ENCODE measurements at regions not wholly inside any gene's neighbourhood (a gene's known extent, or its start where the extent isn't known, plus 50 kb on each side); places are given as distances from the start of the nearest gene placed in this dataset.

DNA sequence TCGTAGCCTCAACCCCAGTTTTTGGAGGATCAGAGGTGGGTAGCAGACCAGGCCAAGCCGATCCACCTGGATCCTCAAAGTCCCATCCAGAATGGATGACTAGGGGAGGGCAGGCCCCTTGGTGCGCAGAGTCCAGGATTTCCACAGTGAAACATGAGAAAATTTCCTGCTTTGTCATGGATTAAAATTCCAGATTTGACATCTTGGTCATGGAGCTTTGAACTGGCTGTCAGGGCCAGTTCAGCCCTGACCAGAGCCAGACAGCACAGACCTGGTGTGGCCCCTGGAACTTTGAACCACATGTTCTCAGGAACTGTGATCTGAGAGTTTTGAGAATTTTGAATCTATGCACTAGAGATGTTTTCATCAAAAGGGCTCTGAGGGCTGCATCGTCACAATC lies 177.5 kb downstream of the MN1 start:
- Mint-ChIP-seq H3K27ac (no peak overlapping the region), H3K4me3 (no peak overlapping the region), H3K36me3 (ENCODE audit: insufficient read depth in 1 of 3, low read depth in 3 of 3) (peaks cover 0 to 10% (median 0%) of the 10 kb centered on the region in 3 experiments; a peak in 3 of 7 replicates), H3K4me1 (peaks cover 3 to 23% of the 10 kb centered on the region in 2 experiments), H3K27me3 (ENCODE audit: low read depth) (peaks cover 14% of the 10 kb centered on the region), H3K9me3 (peaks cover 8 to 10% of the 10 kb centered on the region in 2 experiments)
- H2BK5ac ChIP-seq (ENCODE audit: insufficient read length, low read length), result no peak overlapping the region
- H3K14ac ChIP-seq (ENCODE audit: insufficient read depth, low read length), result no peak overlapping the region
- H3K4ac ChIP-seq (ENCODE audit: low read depth, low read length), result no peak overlapping the region
- H3K27me3 ChIP-seq (ENCODE audit: insufficient read depth, low read length), result no peaks in the 10 kb centered on the region
- H2BK15ac ChIP-seq (ENCODE audit: low read depth, low read length), result no peak overlapping the region
- no peak overlapping the region for H4K5ac ChIP-seq (ENCODE audit: insufficient read length, low read depth, low read length)
- H3K4me1 ChIP-seq (ENCODE audit: insufficient read depth, low read length), result no peaks in the 10 kb centered on the region
- no peak overlapping the region for H4K8ac ChIP-seq (replicated peaks; ENCODE audit: insufficient read length, low read depth, low read length)
- no peak overlapping the region for H3K23ac ChIP-seq (ENCODE audit: insufficient read length, low read depth, low read length)
- no peak overlapping the region for H2AK5ac ChIP-seq (ENCODE audit: insufficient read length, low read length)
- TF ChIP-seq, protein P1, sequence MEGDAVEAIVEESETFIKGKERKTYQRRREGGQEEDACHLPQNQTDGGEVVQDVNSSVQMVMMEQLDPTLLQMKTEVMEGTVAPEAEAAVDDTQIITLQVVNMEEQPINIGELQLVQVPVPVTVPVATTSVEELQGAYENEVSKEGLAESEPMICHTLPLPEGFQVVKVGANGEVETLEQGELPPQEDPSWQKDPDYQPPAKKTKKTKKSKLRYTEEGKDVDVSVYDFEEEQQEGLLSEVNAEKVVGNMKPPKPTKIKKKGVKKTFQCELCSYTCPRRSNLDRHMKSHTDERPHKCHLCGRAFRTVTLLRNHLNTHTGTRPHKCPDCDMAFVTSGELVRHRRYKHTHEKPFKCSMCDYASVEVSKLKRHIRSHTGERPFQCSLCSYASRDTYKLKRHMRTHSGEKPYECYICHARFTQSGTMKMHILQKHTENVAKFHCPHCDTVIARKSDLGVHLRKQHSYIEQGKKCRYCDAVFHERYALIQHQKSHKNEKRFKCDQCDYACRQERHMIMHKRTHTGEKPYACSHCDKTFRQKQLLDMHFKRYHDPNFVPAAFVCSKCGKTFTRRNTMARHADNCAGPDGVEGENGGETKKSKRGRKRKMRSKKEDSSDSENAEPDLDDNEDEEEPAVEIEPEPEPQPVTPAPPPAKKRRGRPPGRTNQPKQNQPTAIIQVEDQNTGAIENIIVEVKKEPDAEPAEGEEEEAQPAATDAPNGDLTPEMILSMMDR (conservative IDR thresholded peaks at IDR 0.05), result no peak
- H3K9me3 ChIP-seq (ENCODE audit: control insufficient read depth, low read depth, low read length), result no peaks in the 10 kb centered on the region
- no peak overlapping the region for H3K18ac ChIP-seq (ENCODE audit: insufficient read length, low read depth, low read length)
- H2BK120ac ChIP-seq (ENCODE audit: low read depth, low read length, poor library complexity, severe bottlenecking), result no peak overlapping the region
- H3K9ac ChIP-seq (ENCODE audit: extremely low read depth, insufficient read length, low read length), result no peak overlapping the region
- no peak overlapping the region for H2AFZ ChIP-seq (ENCODE audit: low read length)
- H4K20me1 ChIP-seq (ENCODE audit: control insufficient read depth, insufficient read depth, insufficient read length), result no peaks in the 10 kb centered on the region
- H3K27ac ChIP-seq (ENCODE audit: insufficient read length, low read depth, low read length), result no peak overlapping the region
- DNase-seq, result no peak
- no peak overlapping the region for H3T11ph ChIP-seq (ENCODE audit: low read length)
- H2BK20ac ChIP-seq (ENCODE audit: low read depth, low read length, poor library complexity, severe bottlenecking), result no peak overlapping the region
- H3K79me1 ChIP-seq (ENCODE audit: insufficient read depth, low read depth, low read length, poor library complexity, severe bottlenecking), result no peaks in the 10 kb centered on the region
- H3K79me2 ChIP-seq (ENCODE audit: insufficient read depth, low read length), result no peaks in the 10 kb centered on the region
- H2BK12ac ChIP-seq (ENCODE audit: insufficient read length, low read depth, low read length), result no peak overlapping the region
- H4K91ac ChIP-seq (ENCODE audit: insufficient read length, low read depth, low read length), result no peak overlapping the region
- H3K56ac ChIP-seq (ENCODE audit: insufficient read length, low read depth, low read length), result no peak overlapping the region
- no peak overlapping the region for H3K4me2 ChIP-seq (ENCODE audit: insufficient read depth, insufficient read length, low read length)
- no peaks in the 10 kb centered on the region for H3K23me2 ChIP-seq (ENCODE audit: insufficient read length, low read depth, low read length, poor library complexity, severe bottlenecking)
- no CpG with 5 or more reads among the region's 4 CpGs for WGBS (ENCODE audit: extremely low coverage, insufficient read length, low lambda C conversion rate)
